Stomach (tissue), 8 donors: ENCODE measurements at regions not wholly inside any gene's neighbourhood (a gene's known extent, or its start where the extent isn't known, plus 50 kb on each side); places are given as distances from the start of the nearest gene placed in this dataset.

Source experiments
- DNase-seq, 2 donors: peaks; one replicate each; pipeline versions ENCODE4 v3.0.0 to v3.0.0-alpha.2; 2013 to 2019
- H3K27ac ChIP-seq, 5 donors: fragments of 200-600 bp in 4 of 5; sonication (generic) in 4 of 5; one replicate each; pipeline ENCODE4 v1.5.1; 2013 to 2019; ENCODE audit warnings: mild to moderate bottlenecking in 1 of 5, moderate library complexity in 1 of 5
- H3K27me3 ChIP-seq, 3 donors: fragments of 200-600 bp; sonication (generic); one replicate each; pipeline ENCODE4 v1.5.1; 2017 to 2019; ENCODE audit warnings: mixed run types in 1 of 3
- H3K36me3 ChIP-seq, 4 donors: fragments of 200-600 bp; sonication (generic); 1 replicate in 3 of 4; 2 replicates in 1 of 4; pipeline ENCODE4 v1.5.1; 2016 to 2019
- H3K4me1 ChIP-seq, 4 donors: fragments of 200-600 bp; sonication (generic); one replicate each; pipeline ENCODE4 v1.5.1; 2016 to 2019
- H3K4me3 ChIP-seq, 4 donors: fragments of 200-600 bp; sonication (generic) in 3 of 4; one replicate each; pipeline ENCODE4 v1.5.1; 2016 to 2019; ENCODE audit warnings: mild to moderate bottlenecking in 1 of 4
- H3K9me3 ChIP-seq, 4 donors: fragments of 200-600 bp; sonication (generic); one replicate each; pipeline ENCODE4 v1.5.1; 2016 to 2019
- CTCF ChIP-seq, 7 experiments: fragments of 450-650 bp in 4 of 7; fragments of 200-600 bp in 3 of 7; sonication (generic) in 3 of 7; IDR thresholded peaks; one replicate each; pipeline ENCODE4 v1.5.1; 2016 to 2019; ENCODE audit warnings: antibody characterized with exemption in 7 of 7, control low read depth in 2 of 7, mild to moderate bottlenecking in 1 of 7
- EP300 ChIP-seq: sonication (generic); formaldehyde crosslinking; IDR thresholded peaks from one replicate; pipeline ENCODE4 v1.6.1; 2017; ENCODE audit warnings: antibody characterized with exemption
- POLR2A ChIP-seq, 4 donors: fragments of 450-650 bp; IDR thresholded peaks; one replicate each; pipeline ENCODE4 v1.6.1; 2016; ENCODE audit warnings: antibody characterized with exemption in 4 of 4, control low read depth in 2 of 4, mild to moderate bottlenecking in 1 of 4, moderate library complexity in 1 of 4
- POLR2AphosphoS5 ChIP-seq, 3 donors: sonication (generic); formaldehyde crosslinking; IDR thresholded peaks; one replicate each; pipeline ENCODE4 v1.6.1; 2016; ENCODE audit warnings: antibody characterized with exemption in 3 of 3
- WGBS, 5 donors: extraction: QIAGEN DNeasy Blood & Tissue Kit in 3 of 5; methylation state at CpG; one replicate each; pipeline versions ENCODE4 v1.1.5 to v1.1.7; 2013 to 2018; 5-methylcytosine and 5-hydroxymethylcytosine counted together
- intact Hi-C: fragments of 100-400 bp; cut with DNase I; formaldehyde crosslinking; loops from one replicate; pipeline ENCODE4 v1.15.1; 2023; ENCODE audit warnings: low total_unique reads
- donor health status: healthy with polysubstance abuse.
- donor health status: Bipolar disorder and iron deficiency.
- donor health status: healthy.

GRCh38 chr21:35119501-35120047, 70.5 kb upstream of the RUNX1 start:
- Histone ChIP-seq H3K36me3 (no peaks in the 10 kb centered on the region), H3K27me3 (no peaks in the 10 kb centered on the region), H3K27ac (no peak overlapping the region), H3K4me1 (no peaks in the 10 kb centered on the region), H3K4me3 (no peak overlapping the region), H3K9me3 (no peaks in the 10 kb centered on the region)
- DNase-seq, result no peak
- intact Hi-C loops, result no loop called here
- TF ChIP-seq POLR2A (IDR thresholded peaks at IDR 0.05), result no peak
- TF ChIP-seq POLR2AphosphoS5 (IDR thresholded peaks at IDR 0.05), result no peak
- no peak for TF ChIP-seq EP300
- TF ChIP-seq CTCF (IDR thresholded peaks at IDR 0.05), result no peak
- 93 to 98% (median 96%) methylated on average over 4 to 5 of the region's 5 CpGs for WGBS, 5 donors

GRCh38 chr21:35116777-35117176, 67.7 kb upstream of the RUNX1 start:
- DNase-seq, result no peak
- H3K4me1 ChIP-seq, result no peaks in the 10 kb centered on the region
- no peak overlapping the region for H3K4me3 ChIP-seq
- no peaks in the 10 kb centered on the region for H3K36me3 ChIP-seq
- TF ChIP-seq POLR2A (IDR thresholded peaks at IDR 0.05) (no peak), EP300 (no peak), POLR2AphosphoS5 (IDR thresholded peaks at IDR 0.05) (no peak), CTCF (IDR thresholded peaks at IDR 0.05) (no peak)
- intact Hi-C loops, result no loop called here
- H3K27me3 ChIP-seq, result no peaks in the 10 kb centered on the region
- H3K9me3 ChIP-seq, result no peaks in the 10 kb centered on the region
- H3K27ac ChIP-seq, result no peak overlapping the region
- 94 to 99% (median 96%) methylated on average over 2 of the region's 2 CpGs for WGBS, 5 donors

GRCh38 chr21:35113064-35113463, 64.0 kb upstream of the RUNX1 start:
- no peak for TF ChIP-seq CTCF (IDR thresholded peaks at IDR 0.05)
- Histone ChIP-seq H3K9me3 (no peaks in the 10 kb centered on the region), H3K36me3 (no peaks in the 10 kb centered on the region), H3K4me1 (no peaks in the 10 kb centered on the region), H3K4me3 (no peak overlapping the region), H3K27me3 (no peaks in the 10 kb centered on the region), H3K27ac (no peak overlapping the region)
- 61 to 79% (median 76%) methylated on average over 2 of the region's 2 CpGs for WGBS, 5 donors
- intact Hi-C loops, result no loop called here
- DNase-seq, result no peak

- no peak overlapping the region for H3K27ac ChIP-seq
- no peaks in the 10 kb centered on the region for H3K27me3 ChIP-seq
- 62 to 71% (median 69%) methylated on average over 4 of the region's 4 CpGs for WGBS, 5 donors
- no peaks in the 10 kb centered on the region for H3K36me3 ChIP-seq
- H3K4me1 ChIP-seq, result no peaks in the 10 kb centered on the region
- intact Hi-C loops, result no loop called here
- TF ChIP-seq EP300, result no peak
- TF ChIP-seq CTCF (IDR thresholded peaks at IDR 0.05), result no peak
- no peak for TF ChIP-seq POLR2A (IDR thresholded peaks at IDR 0.05)
- no peak for TF ChIP-seq POLR2AphosphoS5 (IDR thresholded peaks at IDR 0.05)
- no peak for DNase-seq
- H3K4me3 ChIP-seq, result no peak overlapping the region
- H3K9me3 ChIP-seq, result no peaks in the 10 kb centered on the region
Observed at GRCh38 chr21:35111321-35111930, 62.3 kb upstream of the RUNX1 start.
